Thyroid gland (tissue), 4 donors: ENCODE measurements at regions not wholly inside any gene's neighbourhood (a gene's known extent, or its start where the extent isn't known, plus 50 kb on each side); places are given as distances from the start of the nearest gene placed in this dataset.

Experiments
- CTCF ChIP-seq, 6 experiments: fragments of 200-600 bp in 3 of 6; fragments of 450-650 bp in 3 of 6; sonication (generic) in 3 of 6; IDR thresholded peaks; one replicate each; pipeline ENCODE4 v1.5.1; 2016 to 2019; ENCODE audit warnings: antibody characterized with exemption in 6 of 6, mild to moderate bottlenecking in 2 of 6, inconsistent platforms in 1 of 6, moderate library complexity in 1 of 6
- POLR2A ChIP-seq, 2 donors: fragments of 450-650 bp; IDR thresholded peaks; one replicate each; pipeline ENCODE4 v1.6.1; 2017; ENCODE audit warnings: antibody characterized with exemption in 2 of 2, mild to moderate bottlenecking in 2 of 2, moderate library complexity in 1 of 2

- TF ChIP-seq CTCF (IDR thresholded peaks at IDR 0.05) (no peak), POLR2A (IDR thresholded peaks at IDR 0.05) (no peak)
Measured at GRCh38 chr3:161818106-161818505, 321.5 kb downstream of the OTOL1 start.
